ENCODE measurements at regions not wholly inside any gene's neighbourhood (a gene's known extent, or its start where the extent isn't known, plus 50 kb on each side); places are given as distances from the start of the nearest gene placed in this dataset.

DNA sequence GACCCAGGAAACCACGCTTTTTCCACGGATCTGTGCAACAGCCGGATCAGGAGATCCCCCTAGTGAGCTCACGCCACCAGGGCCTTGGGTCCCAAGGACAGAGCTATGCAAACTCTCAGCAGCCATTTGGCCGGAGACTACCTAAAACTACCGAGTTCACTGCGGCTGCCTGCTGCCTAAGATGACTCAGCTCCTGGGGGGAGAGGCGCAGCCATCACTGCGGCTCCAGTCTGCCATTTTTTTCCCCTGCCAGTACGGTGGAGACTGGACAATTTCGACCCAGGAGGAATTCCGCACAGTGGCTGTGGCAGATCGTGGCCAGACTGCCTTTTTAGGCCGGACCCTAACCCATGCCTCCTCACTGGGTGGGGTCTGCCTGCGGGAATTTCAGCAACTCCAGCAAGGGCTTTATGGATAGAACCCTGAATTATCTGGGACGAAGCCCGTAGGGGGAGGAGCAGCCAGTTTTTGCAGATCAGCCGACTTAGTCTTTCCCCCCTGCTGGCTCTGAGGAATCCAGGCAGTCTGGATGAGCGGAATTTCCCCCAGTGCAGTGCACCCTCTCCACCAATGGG, 424.9 kb upstream of the UBE2E3 start:
- WGBS, 2 donors = 94 to 96% methylated on average over 15 to 17 of the region's 19 CpGs
- intact Hi-C loops (cut with DNase I; ENCODE audit: low total_unique reads) = no loop called here
- TF ChIP-seq, protein P1, sequence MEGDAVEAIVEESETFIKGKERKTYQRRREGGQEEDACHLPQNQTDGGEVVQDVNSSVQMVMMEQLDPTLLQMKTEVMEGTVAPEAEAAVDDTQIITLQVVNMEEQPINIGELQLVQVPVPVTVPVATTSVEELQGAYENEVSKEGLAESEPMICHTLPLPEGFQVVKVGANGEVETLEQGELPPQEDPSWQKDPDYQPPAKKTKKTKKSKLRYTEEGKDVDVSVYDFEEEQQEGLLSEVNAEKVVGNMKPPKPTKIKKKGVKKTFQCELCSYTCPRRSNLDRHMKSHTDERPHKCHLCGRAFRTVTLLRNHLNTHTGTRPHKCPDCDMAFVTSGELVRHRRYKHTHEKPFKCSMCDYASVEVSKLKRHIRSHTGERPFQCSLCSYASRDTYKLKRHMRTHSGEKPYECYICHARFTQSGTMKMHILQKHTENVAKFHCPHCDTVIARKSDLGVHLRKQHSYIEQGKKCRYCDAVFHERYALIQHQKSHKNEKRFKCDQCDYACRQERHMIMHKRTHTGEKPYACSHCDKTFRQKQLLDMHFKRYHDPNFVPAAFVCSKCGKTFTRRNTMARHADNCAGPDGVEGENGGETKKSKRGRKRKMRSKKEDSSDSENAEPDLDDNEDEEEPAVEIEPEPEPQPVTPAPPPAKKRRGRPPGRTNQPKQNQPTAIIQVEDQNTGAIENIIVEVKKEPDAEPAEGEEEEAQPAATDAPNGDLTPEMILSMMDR (IDR thresholded peaks at IDR 0.05) = no peak
- TF ChIP-seq POLR2A (IDR thresholded peaks at IDR 0.05) = no peak
- no peak overlapping the region for H3K4me3 ChIP-seq (ENCODE audit: low read depth, poor library complexity, severe bottlenecking)
- no peak for DNase-seq (ENCODE audit: low spot score in 2 of 2)

DNA sequence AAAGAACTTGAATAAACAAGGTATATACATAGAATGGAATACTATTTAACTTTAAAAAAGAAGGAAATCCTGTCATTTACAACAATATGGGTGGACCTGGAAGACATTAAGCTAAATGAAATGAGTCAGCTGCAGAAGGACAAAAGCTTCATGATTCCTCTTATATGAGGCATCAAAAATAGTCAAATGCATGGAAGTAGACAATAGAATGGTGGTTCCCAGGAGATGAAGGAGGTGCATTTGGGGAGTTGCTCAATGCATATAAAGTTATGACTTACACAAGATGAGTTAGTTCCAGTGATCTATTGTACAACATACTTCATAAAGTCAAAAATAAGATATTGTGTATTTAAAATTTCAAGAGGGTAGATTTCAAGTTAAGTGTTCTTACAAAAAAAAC, 426.1 kb upstream of the UBE2E3 start:
- intact Hi-C loops (cut with DNase I; ENCODE audit: low total_unique reads) = no loop called here

GRCh38 chr2:180553094-180553715, 427.2 kb upstream of the UBE2E3 start:
- intact Hi-C loops (cut with DNase I; ENCODE audit: low total_unique reads) = no loop called here
- no peak for TF ChIP-seq POLR2A (IDR thresholded peaks at IDR 0.05)
- TF ChIP-seq, protein P1 (IDR thresholded peaks at IDR 0.05) = no peak
- DNase-seq (ENCODE audit: low spot score in 2 of 2) = no peak
- no peak overlapping the region for H3K4me3 ChIP-seq (ENCODE audit: low read depth, poor library complexity, severe bottlenecking)

More for the DNA sequence above, 426.1 kb upstream of the UBE2E3 start:
- H3K4me3 ChIP-seq (ENCODE audit: low read depth, poor library complexity, severe bottlenecking) = no peak overlapping the region
- no peak for DNase-seq (ENCODE audit: low spot score in 2 of 2)
- TF ChIP-seq, protein P1 (IDR thresholded peaks at IDR 0.05) = no peak
- TF ChIP-seq POLR2A (IDR thresholded peaks at IDR 0.05) = no peak

GRCh38 chr2:180542511-180542910, 437.9 kb upstream of the UBE2E3 start:
- no peak overlapping the region for H3K4me3 ChIP-seq (ENCODE audit: low read depth, poor library complexity, severe bottlenecking)
- intact Hi-C loops (cut with DNase I; ENCODE audit: low total_unique reads) = no loop called here
- TF ChIP-seq, protein P1 (IDR thresholded peaks at IDR 0.05) = no peak
- TF ChIP-seq POLR2A (IDR thresholded peaks at IDR 0.05) = no peak
- no peak for DNase-seq (ENCODE audit: low spot score in 2 of 2)

GRCh38 chr2:180540761-180541160, 439.6 kb upstream of the UBE2E3 start:
- TF ChIP-seq, protein P1 (IDR thresholded peaks at IDR 0.05) = no peak
- TF ChIP-seq POLR2A (IDR thresholded peaks at IDR 0.05) = no peak
- intact Hi-C loops (cut with DNase I; ENCODE audit: low total_unique reads) = no loop called here
- H3K4me3 ChIP-seq (ENCODE audit: low read depth, poor library complexity, severe bottlenecking) = no peak overlapping the region
- DNase-seq (ENCODE audit: low spot score in 2 of 2) = no peak
- 91 to 92% methylated on average over 8 of the region's 8 CpGs for WGBS, 2 donors

- TF ChIP-seq, protein P1 (IDR thresholded peaks at IDR 0.05) = no peak
- TF ChIP-seq POLR2A (IDR thresholded peaks at IDR 0.05) = no peak
- no peak for DNase-seq (ENCODE audit: low spot score in 2 of 2)
These were observed 440.9 kb upstream of the UBE2E3 start for GRCh38 chr2:180539541-180539940.

More at GRCh38 chr2:180539541-180539940, 440.9 kb upstream of the UBE2E3 start:
- intact Hi-C loops (cut with DNase I; ENCODE audit: low total_unique reads) = no loop called here
- H3K4me3 ChIP-seq (ENCODE audit: low read depth, poor library complexity, severe bottlenecking) = no peak overlapping the region

Data from lower leg skin (tissue), 4 donors.